ENCODE measurements at regions not wholly inside any gene's neighbourhood (a gene's known extent, or its start where the extent isn't known, plus 50 kb on each side); places are given as distances from the start of the nearest gene placed in this dataset.

DNA sequence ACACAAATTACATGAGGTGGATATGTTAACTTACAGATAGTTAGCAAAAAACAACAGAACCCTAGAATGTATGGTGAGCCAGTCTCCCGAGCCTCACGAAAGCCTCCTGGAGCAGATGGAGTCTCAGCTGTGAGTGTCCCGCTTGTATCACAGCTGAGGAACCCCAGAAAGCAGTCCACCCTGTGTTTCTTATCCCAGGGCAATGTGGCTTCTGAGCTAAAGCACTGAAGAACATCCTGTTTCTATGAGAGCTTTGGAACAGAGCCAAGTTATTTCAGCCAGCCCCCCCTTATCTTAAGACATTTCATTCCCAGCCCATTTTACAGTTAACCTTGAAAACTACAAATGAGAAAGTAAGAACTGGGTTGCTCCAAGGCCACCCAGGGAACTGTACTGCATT lies 1220.9 kb upstream of the CDH6 start:
- TF ChIP-seq POLR2AphosphoS5 (IDR thresholded peaks at IDR 0.05) (no peak), POLR2A (IDR thresholded peaks at IDR 0.05) (no peak)
- TF ChIP-seq, protein P1, sequence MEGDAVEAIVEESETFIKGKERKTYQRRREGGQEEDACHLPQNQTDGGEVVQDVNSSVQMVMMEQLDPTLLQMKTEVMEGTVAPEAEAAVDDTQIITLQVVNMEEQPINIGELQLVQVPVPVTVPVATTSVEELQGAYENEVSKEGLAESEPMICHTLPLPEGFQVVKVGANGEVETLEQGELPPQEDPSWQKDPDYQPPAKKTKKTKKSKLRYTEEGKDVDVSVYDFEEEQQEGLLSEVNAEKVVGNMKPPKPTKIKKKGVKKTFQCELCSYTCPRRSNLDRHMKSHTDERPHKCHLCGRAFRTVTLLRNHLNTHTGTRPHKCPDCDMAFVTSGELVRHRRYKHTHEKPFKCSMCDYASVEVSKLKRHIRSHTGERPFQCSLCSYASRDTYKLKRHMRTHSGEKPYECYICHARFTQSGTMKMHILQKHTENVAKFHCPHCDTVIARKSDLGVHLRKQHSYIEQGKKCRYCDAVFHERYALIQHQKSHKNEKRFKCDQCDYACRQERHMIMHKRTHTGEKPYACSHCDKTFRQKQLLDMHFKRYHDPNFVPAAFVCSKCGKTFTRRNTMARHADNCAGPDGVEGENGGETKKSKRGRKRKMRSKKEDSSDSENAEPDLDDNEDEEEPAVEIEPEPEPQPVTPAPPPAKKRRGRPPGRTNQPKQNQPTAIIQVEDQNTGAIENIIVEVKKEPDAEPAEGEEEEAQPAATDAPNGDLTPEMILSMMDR (IDR thresholded peaks at IDR 0.05), result no peak

DNA sequence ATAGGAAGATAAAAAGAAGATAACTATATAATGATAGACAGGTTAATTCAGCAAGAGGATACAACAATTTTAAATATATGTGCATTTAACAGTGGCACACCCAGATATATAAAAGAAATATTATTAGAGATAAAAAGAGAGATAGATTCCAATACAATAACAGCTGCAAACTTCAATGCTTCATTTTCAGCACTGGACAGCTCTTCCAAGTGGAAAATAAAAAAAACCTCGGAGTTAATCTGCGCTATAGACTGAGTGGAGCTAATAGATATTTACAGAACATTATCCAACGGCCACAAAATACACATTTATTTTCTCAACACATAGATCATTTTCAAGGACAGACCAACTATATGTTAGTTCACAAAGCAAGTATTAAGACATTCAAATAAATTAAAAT lies 1229.5 kb upstream of the CDH6 start:
- no peak for DNase-seq (ENCODE audit: low spot score in 2 of 2)
- H3K27me3 ChIP-seq, result no peaks in the 10 kb centered on the region
- TF ChIP-seq POLR2A (IDR thresholded peaks at IDR 0.05) (no peak), POLR2AphosphoS5 (IDR thresholded peaks at IDR 0.05) (no peak)
- TF ChIP-seq, protein P1 (IDR thresholded peaks at IDR 0.05), result no peak
- intact Hi-C loops (cut with DNase I; ENCODE audit: low total_unique reads), result no loop called here
- no peaks in the 10 kb centered on the region for H3K36me3 ChIP-seq
- no peak overlapping the region for H3K27ac ChIP-seq
- no peak overlapping the region for H3K4me3 ChIP-seq
- peaks cover 0 to 8% of the 10 kb centered on the region in 2 donors for H3K9me3 ChIP-seq
- H3K4me1 ChIP-seq, result no peaks in the 10 kb centered on the region

More for the DNA sequence above, 1220.9 kb upstream of the CDH6 start:
- intact Hi-C loops (cut with DNase I; ENCODE audit: low total_unique reads), result no loop called here
- H3K4me1 ChIP-seq, result no peaks in the 10 kb centered on the region
- no peaks in the 10 kb centered on the region for H3K9me3 ChIP-seq
- H3K27me3 ChIP-seq, result no peaks in the 10 kb centered on the region
- DNase-seq (ENCODE audit: low spot score in 2 of 2), result no peak
- H3K36me3 ChIP-seq, result no peaks in the 10 kb centered on the region
- no peak overlapping the region for H3K4me3 ChIP-seq
- no peak overlapping the region for H3K27ac ChIP-seq

DNA sequence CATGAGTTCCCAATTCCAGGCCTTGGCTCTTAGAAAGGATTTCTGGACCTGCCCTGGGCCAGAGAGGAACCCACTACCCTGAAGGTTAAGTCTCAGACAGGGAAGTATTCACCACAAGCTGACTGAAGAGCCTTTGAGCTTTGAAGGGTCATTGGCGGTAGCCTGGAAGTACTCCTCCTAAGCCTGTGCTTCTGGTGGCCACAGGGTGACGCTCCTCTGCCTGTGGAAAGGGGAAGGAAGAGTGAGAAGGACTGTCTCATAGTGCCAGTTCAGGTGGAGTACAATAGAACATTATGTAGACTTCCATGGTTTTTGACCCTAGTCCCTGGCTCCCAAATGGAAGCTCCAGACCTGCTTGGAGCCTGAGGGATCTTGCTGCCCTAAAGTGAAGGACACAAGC lies 1233.2 kb upstream of the CDH6 start:
- no peak for TF ChIP-seq POLR2A (IDR thresholded peaks at IDR 0.05)
- no peak for TF ChIP-seq POLR2AphosphoS5 (IDR thresholded peaks at IDR 0.05)
- TF ChIP-seq, protein P1 (IDR thresholded peaks at IDR 0.05), result no peak
- intact Hi-C loops (cut with DNase I; ENCODE audit: low total_unique reads), result no loop called here
- DNase-seq (ENCODE audit: low spot score in 2 of 2), result no peak

DNA sequence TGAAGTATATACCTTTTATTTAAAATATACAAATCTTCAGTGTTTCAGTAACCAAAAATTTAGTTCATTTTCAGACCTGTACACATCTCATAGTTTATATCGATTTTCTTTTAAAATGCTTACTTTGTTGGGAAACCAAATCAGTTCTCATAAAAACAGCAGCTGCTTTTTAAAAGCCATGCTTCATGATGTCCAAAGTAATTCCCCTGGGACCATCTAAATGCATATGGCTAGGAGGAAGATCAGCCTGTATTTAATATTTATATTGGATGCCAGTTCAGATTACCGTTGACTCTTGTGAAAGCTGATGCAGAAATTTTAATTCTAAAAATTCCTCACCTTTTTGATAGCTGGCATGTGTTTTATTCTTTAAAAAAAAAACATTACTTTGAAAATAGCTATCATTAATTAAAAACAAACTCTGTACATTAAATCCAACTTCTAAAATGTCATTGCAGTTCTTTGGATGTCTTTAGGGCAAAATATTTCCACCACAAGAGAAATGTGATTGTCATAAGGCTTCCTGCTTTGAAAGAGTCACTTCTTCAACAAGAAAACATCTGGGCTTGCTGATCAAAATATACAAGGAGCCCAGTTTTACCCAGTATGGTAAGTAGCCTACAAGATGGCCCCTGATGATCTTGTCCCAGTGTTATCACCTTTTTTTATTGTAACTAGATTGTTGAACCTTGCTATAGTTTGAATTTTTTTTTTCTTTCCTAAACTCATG lies 1242.9 kb upstream of the CDH6 start:
- intact Hi-C loops (cut with DNase I; ENCODE audit: low total_unique reads), result no loop called here
- no peaks in the 10 kb centered on the region for H3K9me3 ChIP-seq
- DNase-seq (ENCODE audit: low spot score in 2 of 2), result no peak
- no peak for TF ChIP-seq POLR2AphosphoS5 (IDR thresholded peaks at IDR 0.05)
- TF ChIP-seq POLR2A (IDR thresholded peaks at IDR 0.05), result no peak
- TF ChIP-seq, protein P1 (IDR thresholded peaks at IDR 0.05), result no peak
- no peaks in the 10 kb centered on the region for H3K36me3 ChIP-seq
- no peaks in the 10 kb centered on the region for H3K4me1 ChIP-seq
- H3K4me3 ChIP-seq, result no peak overlapping the region
- H3K27ac ChIP-seq, result no peak overlapping the region
- no peaks in the 10 kb centered on the region for H3K27me3 ChIP-seq

More for the DNA sequence above, 1233.2 kb upstream of the CDH6 start:
- Histone ChIP-seq H3K27ac (no peak overlapping the region), H3K27me3 (no peaks in the 10 kb centered on the region), H3K36me3 (no peaks in the 10 kb centered on the region), H3K4me3 (no peak overlapping the region), H3K4me1 (no peaks in the 10 kb centered on the region), H3K9me3 (peaks cover 0 to 8% of the 10 kb centered on the region in 2 donors)

DNA sequence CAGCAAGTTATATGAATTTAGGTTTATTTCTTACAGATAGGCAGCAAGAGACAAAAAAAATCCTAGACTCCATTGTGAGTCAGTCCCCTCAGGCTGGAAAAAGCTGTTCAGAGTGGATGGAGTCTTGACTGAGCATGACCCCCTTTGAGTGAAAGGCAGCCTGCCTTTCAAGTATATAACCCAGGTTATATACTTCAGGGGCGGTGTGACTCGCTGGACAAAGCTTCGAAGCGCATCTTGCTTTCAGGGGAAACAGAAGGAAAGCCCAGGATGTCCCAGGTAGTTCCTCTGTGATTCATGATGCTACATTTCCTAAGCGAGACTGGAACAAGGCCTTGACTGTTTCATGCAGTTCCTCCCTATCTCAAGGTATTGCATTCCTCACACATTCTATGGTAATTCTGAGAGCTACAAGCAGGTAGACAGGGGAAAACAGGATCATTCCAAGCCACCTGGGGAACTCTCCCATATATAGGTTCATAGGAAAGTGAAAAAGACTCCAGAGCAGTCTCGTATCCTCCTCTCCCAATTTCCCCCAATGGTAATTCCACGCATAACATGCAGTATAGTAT lies 1244.1 kb upstream of the CDH6 start:
- Histone ChIP-seq H3K27me3 (no peaks in the 10 kb centered on the region), H3K27ac (no peak overlapping the region), H3K36me3 (no peaks in the 10 kb centered on the region), H3K9me3 (no peaks in the 10 kb centered on the region), H3K4me1 (no peaks in the 10 kb centered on the region), H3K4me3 (no peak overlapping the region)
- TF ChIP-seq POLR2AphosphoS5 (IDR thresholded peaks at IDR 0.05), result no peak
- TF ChIP-seq, protein P1 (IDR thresholded peaks at IDR 0.05), result no peak
- TF ChIP-seq POLR2A (IDR thresholded peaks at IDR 0.05), result no peak
- DNase-seq (ENCODE audit: low spot score in 2 of 2), result no peak
- intact Hi-C loops (cut with DNase I; ENCODE audit: low total_unique reads), result no loop called here
